NB4 (cell line): ENCODE measurements at regions not wholly inside any gene's neighbourhood (a gene's known extent, or its start where the extent isn't known, plus 50 kb on each side); places are given as distances from the start of the nearest gene placed in this dataset.

Experiments
- DNase-seq: peaks from one replicate; pipeline ENCODE4 v3.0.0; 2010; ENCODE audit warnings: low read depth
- H3K4me3 ChIP-seq: one replicate; pipeline ENCODE4 v1.5.1; 2011; ENCODE audit warnings: mild to moderate bottlenecking, low read depth, low read length, moderate library complexity
- CTCF ChIP-seq: IDR thresholded peaks from one replicate; pipeline ENCODE4 v1.5.1; 2012; ENCODE audit warnings: low read depth, low read length
- MAX ChIP-seq: IDR thresholded peaks from 2 replicates; pipeline ENCODE4 v1.6.1; 2011; ENCODE audit warnings: low read depth, low read length
- MYC ChIP-seq: IDR thresholded peaks from 2 replicates; pipeline ENCODE4 v1.6.1; 2011; ENCODE audit warnings: low read depth, low read length
- POLR2A ChIP-seq: IDR thresholded peaks from 2 replicates; pipeline ENCODE4 v1.6.1; 2011; ENCODE audit warnings: mild to moderate bottlenecking; ENCODE audit not compliant: insufficient read length; ENCODE audit errors: extremely low read depth

DNA sequence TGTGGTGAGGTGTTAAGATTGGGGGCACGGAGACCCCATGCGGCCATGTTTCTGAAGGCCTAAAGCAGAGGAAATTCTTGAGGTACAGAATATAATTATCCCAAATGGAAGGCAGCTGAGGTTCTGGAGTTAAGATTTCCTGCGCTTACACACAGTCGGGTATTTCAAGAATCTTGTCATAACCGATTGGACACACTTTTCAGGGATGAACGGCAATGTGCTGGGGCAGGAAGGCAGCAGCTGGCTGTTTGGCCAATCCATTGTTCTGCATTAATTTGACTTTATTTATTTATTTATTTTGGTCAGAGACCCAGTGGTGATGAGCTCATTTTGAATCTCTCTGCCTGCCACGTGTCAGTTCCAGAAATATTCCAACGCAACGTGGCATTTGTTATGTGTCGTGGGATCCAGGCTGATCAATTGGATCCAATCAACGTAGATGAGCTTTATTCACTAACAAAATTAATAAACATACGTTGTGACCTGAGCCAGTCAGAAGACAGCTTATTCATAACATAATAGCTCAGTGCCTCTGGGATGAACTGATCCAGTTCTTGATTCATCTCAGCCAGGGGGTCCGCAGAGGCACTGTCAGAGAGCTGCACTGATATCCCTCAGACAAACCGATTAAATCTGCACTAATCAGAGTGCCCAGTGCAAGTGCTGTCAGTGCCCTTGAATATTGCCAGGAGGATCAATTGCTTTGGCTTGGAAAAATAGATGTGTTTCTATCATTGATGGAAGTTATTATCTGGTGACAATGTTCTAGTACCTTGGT lies 181.0 kb downstream of the KTN1 start:
- TF ChIP-seq MAX (no peak), MYC (no peak), CTCF (no peak), POLR2A (no peak)
- no peak overlapping the region for H3K4me3 ChIP-seq
- no peak for DNase-seq

DNA sequence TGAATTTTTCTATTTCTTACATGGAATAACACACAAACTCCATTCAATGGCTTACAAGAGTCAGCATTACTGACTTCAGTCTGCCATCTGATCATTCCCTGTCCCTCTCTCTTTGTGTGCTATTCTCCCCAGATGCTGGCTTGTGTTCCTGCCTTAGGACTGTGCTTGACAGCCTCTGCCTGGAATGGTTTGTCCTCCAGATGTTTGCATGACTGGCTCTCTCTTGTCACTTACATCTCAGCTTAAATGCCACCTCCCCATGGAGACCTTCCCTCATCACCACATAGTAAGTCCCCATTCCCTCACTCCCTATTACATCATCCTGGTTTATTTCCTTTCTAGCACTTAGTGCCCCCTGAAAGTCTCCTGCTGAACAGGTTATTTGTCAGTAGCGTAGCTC lies 181.6 kb downstream of the KTN1 start:
- H3K4me3 ChIP-seq: no peak overlapping the region
- no peak for DNase-seq
- TF ChIP-seq MAX: no peak
- TF ChIP-seq CTCF: no peak
- no peak for TF ChIP-seq MYC
- TF ChIP-seq POLR2A: no peak

GRCh38 chr14:55762595-55763232 lies 182.7 kb downstream of the KTN1 start:
- no peak for DNase-seq
- H3K4me3 ChIP-seq: no peak overlapping the region
- TF ChIP-seq MAX (no peak), MYC (no peak), POLR2A (no peak), CTCF (no peak)

- no peak overlapping the region for H3K4me3 ChIP-seq
- no peak for DNase-seq
- TF ChIP-seq MYC: no peak
These were observed 184.8 kb downstream of the KTN1 start for GRCh38 chr14:55764784-55765183.

DNA sequence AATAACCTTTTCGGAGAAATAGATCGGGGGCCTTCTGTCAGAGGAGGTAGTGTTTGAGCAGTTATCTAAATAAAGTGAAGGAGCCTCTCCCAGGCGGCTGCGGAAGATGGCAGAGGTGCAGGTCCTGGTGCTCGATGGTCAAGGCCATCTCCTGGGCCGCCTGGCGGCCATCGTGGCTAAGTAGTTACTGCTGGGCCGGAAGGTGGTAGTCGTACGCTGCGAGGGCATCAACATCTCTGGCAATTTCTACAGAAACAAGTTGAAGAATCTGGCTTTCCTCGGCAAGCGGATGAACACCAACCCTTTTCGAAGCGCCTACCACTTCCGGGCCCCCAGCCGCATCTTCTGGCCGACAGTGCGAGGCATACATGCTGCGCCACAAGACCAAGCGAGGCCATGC lies 186.1 kb downstream of the KTN1 start:
- TF ChIP-seq MAX (no peak), MYC (no peak), POLR2A (no peak), CTCF (no peak)
- DNase-seq: no peak
- no peak overlapping the region for H3K4me3 ChIP-seq

DNA sequence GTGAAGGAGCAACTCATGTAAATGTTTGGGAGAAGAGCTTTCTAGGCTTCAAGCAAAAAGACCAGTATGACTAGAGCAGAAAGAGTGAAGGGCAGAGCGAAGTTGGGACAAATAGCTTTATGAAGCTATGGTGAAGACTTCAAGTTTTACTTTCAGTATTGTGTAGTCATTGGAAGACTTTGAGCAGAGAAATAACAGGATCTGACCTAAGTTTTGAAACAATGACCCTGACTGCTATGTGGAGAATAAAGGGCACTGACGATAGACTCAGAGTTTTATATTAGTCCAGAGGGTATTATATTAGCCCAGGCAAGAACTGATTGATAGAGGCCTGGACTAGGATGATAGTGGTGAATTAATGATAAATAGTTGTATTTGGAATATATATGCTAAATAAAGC lies 187.3 kb downstream of the KTN1 start:
- no peak for DNase-seq
- H3K4me3 ChIP-seq: no peak overlapping the region
- no peak for TF ChIP-seq MAX
- no peak for TF ChIP-seq MYC
- no peak for TF ChIP-seq CTCF
- TF ChIP-seq POLR2A: no peak
